Activated T-helper 2 cell treated with anti-CD3 and anti-CD28 coated beads, Interferon-gamma antibody, Interleukin-2, Interleukin-4, amounts not matched to agents 10 μg/mL and 5 μg/mL and 100 μg/mL, durations not matched to agents 14 hours and 24 hours and 36 hours (primary cell): ENCODE measurements at regions not wholly inside any gene's neighbourhood (a gene's known extent, or its start where the extent isn't known, plus 50 kb on each side); places are given as distances from the start of the nearest gene placed in this dataset.

ENCODE experiments used
- DNase-seq: peaks from one replicate; pipeline ENCODE4 v3.0.0; 2021; ENCODE audit warnings: low spot score
- H3K27ac Mint-ChIP-seq: one replicate; pipeline ENCODE4 v1.8.0; 2021; ENCODE audit warnings: mixed read lengths
- H3K27me3 Mint-ChIP-seq: one replicate; pipeline ENCODE4 v1.8.0; 2021; ENCODE audit warnings: low read depth, mixed read lengths
- H3K36me3 Mint-ChIP-seq: one replicate; pipeline ENCODE4 v1.8.0; 2021; ENCODE audit warnings: low read depth, mixed read lengths
- H3K4me1 Mint-ChIP-seq: one replicate; pipeline ENCODE4 v1.8.0; 2021; ENCODE audit warnings: low read depth, mixed read lengths
- H3K4me3 Mint-ChIP-seq: one replicate; pipeline ENCODE4 v1.8.0; 2021; ENCODE audit warnings: low read depth, mild to moderate bottlenecking, moderate library complexity, mixed read lengths
- H3K9me3 Mint-ChIP-seq: one replicate; pipeline ENCODE4 v1.8.0; 2021; ENCODE audit warnings: mixed read lengths
- intact Hi-C: fragments of 100-400 bp; cut with micrococcal nuclease; formaldehyde crosslinking; loops from one replicate; pipeline ENCODE4 v1.15.1; 2023

DNA sequence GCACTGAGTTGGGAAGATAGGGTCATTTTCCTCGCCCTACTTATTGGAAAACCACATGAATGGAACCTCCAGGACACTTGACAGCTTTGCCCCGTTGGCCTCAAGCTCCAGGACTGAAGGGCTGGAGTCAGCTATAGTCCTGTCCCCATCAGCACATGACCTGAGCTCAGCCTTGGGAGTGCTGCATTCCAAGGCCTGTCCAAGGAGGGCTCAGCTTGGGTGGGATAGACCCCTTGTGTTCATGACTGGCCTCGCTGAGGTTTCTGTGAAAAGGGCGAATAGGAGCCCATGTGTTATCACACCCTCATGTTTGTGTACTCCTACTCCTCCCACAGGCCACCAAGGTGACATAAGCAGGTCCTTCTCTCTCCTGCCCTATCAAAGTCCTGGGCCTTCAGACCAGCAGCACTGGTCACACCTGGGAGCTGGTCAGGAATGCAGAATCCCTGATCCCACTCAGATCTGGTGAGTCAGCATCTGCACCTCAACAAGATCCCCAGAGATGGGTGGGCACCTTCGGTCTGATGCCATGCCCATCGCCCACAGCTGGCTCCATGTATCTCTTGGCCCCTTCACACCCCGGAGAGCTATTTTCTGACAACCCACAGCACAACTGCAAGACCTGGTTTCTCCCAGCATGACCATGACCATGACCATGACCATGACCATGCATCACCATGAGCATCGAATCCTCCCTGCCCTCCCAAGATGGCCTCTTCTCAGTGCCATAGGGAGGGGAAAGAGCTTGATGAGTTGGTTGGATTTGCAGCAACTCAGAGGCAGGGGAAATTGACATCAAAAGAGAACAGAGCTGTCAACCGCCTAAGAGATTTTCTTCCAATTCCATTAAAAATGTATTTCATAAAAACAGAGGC, 83.0 kb upstream of the RAB6C start:
- Mint-ChIP-seq H3K27ac (no peak overlapping the region), H3K27me3 (no peaks in the 10 kb centered on the region), H3K4me1 (no peaks in the 10 kb centered on the region), H3K4me3 (no peak overlapping the region), H3K9me3 (no peaks in the 10 kb centered on the region), H3K36me3 (no peaks in the 10 kb centered on the region)
- intact Hi-C loops: no loop called here
- DNase-seq: no peak

GRCh38 chr2:129901754-129902415, 77.6 kb upstream of the RAB6C start:
- Mint-ChIP-seq H3K27ac (no peak overlapping the region), H3K4me1 (no peaks in the 10 kb centered on the region), H3K9me3 (no peaks in the 10 kb centered on the region), H3K27me3 (no peaks in the 10 kb centered on the region), H3K4me3 (no peak overlapping the region), H3K36me3 (no peaks in the 10 kb centered on the region)
- DNase-seq: no peak
- intact Hi-C loops: no loop called here

- Mint-ChIP-seq H3K4me3 (no peak overlapping the region), H3K9me3 (no peaks in the 10 kb centered on the region), H3K27me3 (no peaks in the 10 kb centered on the region), H3K4me1 (no peaks in the 10 kb centered on the region), H3K27ac (no peak overlapping the region), H3K36me3 (no peaks in the 10 kb centered on the region)
- intact Hi-C loops: no loop called here
- DNase-seq: no peak
Measured at GRCh38 chr2:129902731-129903585, 76.5 kb upstream of the RAB6C start.

- no peaks in the 10 kb centered on the region for H3K4me1 Mint-ChIP-seq
- DNase-seq: no peak
Measured at GRCh38 chr2:129903586-129904425, 75.7 kb upstream of the RAB6C start.

DNA sequence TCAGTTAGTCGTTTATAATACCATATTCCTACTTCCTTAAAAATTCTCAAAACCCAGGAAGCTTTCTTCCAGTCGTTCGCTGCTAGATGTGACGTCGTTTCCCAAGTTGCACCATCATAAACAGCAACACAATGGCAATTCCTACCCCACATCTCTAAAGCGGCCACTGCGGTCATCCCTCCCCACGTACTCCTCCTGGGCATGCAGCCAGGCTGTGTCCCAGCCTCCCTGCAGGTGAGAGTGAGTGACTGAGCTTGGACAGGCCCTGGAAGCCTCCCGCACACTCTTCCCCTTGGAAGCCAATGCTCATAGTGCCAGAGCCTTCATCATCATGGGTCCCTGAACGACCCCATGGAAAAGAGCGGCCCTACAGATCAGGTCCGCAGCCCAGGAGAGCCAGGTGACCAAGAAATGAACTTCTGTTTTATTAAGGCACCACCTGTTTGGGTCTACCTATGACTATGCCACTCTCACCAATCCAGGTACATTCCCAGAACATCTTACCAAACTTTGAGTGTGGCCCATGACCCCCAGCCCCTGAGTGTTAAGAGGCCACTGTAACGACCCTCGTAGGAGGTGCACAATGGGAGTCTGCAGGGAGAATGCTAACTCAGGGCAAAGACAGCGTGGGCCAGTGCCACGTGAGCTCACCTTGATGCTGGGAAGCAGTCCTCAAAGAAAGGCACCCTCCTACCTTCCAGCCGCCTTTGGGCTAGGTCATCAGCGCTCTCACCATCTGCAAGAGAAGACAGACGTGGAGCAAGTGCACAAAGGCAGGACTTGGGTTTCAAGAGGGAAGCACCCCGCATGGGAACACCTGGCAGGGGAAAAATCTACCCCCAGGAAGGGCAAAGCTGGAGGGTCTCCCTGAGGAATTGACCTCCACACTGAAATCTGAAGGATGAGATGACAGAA, 74.7 kb upstream of the RAB6C start:
- no peak overlapping the region for H3K4me3 Mint-ChIP-seq
- H3K27ac Mint-ChIP-seq: no peak overlapping the region
- no peaks in the 10 kb centered on the region for H3K9me3 Mint-ChIP-seq
- H3K36me3 Mint-ChIP-seq: no peaks in the 10 kb centered on the region
- no peaks in the 10 kb centered on the region for H3K27me3 Mint-ChIP-seq
- DNase-seq: no peak
- no peaks in the 10 kb centered on the region for H3K4me1 Mint-ChIP-seq
- intact Hi-C loops: no loop called here

More at GRCh38 chr2:129903586-129904425, 75.7 kb upstream of the RAB6C start:
- H3K27ac Mint-ChIP-seq: no peak overlapping the region
- no peak overlapping the region for H3K4me3 Mint-ChIP-seq
- H3K27me3 Mint-ChIP-seq: no peaks in the 10 kb centered on the region
- no peaks in the 10 kb centered on the region for H3K36me3 Mint-ChIP-seq
- intact Hi-C loops: no loop called here
- no peaks in the 10 kb centered on the region for H3K9me3 Mint-ChIP-seq

DNA sequence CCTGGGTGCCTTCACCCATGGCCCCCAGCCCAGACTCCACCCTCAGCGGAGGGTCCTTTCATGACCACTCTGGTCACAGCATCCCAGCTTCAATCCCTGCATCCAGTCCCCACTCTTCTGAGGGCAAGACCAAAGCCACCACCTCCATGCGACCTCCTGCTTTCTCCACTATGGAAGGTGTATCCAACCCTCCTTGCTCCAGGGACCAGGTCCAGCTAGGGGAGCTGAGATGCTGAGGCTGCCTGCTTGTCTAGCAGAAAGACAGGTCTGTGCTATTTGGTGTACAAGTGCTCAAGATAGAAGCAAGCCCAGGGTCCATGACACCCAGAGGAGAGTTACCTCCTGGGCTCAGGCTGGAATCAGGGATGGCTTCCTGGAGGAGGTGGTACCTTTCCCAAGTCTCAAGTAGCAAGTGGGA, 73.8 kb upstream of the RAB6C start:
- DNase-seq: no peak
- Mint-ChIP-seq H3K27me3 (no peaks in the 10 kb centered on the region), H3K9me3 (no peaks in the 10 kb centered on the region), H3K36me3 (no peaks in the 10 kb centered on the region), H3K4me3 (no peak overlapping the region), H3K27ac (no peak overlapping the region), H3K4me1 (no peaks in the 10 kb centered on the region)
- intact Hi-C loops: no loop called here

DNA sequence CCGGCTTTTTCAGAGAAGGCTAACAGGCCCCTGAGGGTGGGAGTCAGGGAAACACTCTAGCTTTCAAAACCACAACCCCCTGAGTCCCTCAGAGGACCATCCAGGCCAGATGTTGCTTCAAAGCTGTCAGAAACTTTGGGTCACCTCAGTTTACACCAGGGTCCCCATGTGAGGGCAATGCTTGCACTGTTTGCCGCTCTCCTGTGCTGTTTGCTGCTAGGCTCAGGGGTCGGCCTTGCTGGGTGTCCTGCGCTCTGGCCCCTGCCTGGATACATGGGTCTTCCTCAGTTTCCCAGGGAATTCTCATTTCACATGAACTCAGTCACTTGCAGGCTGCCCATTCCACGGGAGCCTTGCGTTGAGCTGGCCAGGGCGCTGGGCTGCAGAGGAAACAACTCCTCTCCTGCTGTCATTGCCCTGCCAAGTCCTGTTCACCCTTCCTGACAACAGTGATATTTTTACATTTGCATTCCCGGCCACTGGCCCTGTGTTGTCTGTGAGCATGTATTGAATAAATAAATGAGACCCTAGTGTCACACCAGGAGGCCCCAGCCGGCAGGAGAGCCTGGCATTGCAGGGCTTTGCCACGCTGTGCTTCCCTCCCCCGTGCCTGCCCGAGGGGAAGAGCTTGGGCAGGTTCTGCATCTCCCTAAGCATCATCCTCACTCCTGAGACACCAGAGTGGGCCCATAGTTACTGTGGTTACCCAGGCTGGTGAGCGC, 73.2 kb upstream of the RAB6C start:
- Mint-ChIP-seq H3K27ac (no peak overlapping the region), H3K36me3 (no peaks in the 10 kb centered on the region), H3K27me3 (no peaks in the 10 kb centered on the region), H3K4me1 (no peaks in the 10 kb centered on the region), H3K4me3 (no peak overlapping the region), H3K9me3 (no peaks in the 10 kb centered on the region)
- intact Hi-C loops: no loop called here
- DNase-seq: no peak

GRCh38 chr2:129906861-129907235, 72.6 kb upstream of the RAB6C start:
- Mint-ChIP-seq H3K4me3 (no peak overlapping the region), H3K27ac (no peak overlapping the region), H3K4me1 (no peaks in the 10 kb centered on the region), H3K9me3 (no peaks in the 10 kb centered on the region), H3K36me3 (no peaks in the 10 kb centered on the region), H3K27me3 (no peaks in the 10 kb centered on the region)
- no peak for DNase-seq
- intact Hi-C loops: no loop called here

DNA sequence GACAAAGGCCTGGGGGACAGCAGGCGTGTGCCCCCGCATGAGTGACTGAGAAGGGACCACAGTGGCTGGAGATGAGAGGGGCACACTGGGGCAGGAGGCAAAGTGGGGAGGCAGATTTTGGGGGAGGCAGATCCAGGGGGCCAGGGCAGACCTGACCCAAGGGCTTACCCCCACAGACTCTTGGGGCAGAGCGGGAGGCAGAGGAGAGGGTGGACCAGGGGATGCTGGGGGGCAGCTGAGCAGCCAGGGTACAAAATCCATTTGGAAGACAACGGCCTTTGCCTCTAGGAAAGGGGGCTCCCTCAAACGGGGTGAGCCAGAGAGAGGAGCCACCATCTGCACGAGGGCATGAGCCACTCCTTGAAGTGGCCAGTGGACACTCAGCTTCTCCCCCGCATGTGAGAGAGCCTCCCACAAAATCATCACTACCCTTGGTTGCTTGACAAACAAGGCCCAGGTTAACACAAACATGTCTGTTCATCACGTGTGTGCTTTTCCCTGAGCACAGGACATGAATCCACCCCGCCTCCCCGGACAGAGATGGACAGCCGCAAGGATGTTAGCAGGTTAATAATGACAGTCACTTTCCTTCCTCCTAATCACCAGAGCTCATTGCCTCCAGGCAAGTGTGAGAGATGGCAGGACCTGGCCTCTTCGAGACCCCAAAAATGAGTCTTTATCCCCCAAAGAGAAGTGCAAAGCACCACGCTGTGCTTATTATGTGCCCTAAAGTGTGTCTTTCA, 72.0 kb upstream of the RAB6C start:
- no peak overlapping the region for H3K27ac Mint-ChIP-seq
- no peaks in the 10 kb centered on the region for H3K4me1 Mint-ChIP-seq
- no peaks in the 10 kb centered on the region for H3K36me3 Mint-ChIP-seq
- H3K27me3 Mint-ChIP-seq: no peaks in the 10 kb centered on the region
- intact Hi-C loops: no loop called here
- H3K4me3 Mint-ChIP-seq: no peak overlapping the region
- no peaks in the 10 kb centered on the region for H3K9me3 Mint-ChIP-seq
- no peak for DNase-seq

DNA sequence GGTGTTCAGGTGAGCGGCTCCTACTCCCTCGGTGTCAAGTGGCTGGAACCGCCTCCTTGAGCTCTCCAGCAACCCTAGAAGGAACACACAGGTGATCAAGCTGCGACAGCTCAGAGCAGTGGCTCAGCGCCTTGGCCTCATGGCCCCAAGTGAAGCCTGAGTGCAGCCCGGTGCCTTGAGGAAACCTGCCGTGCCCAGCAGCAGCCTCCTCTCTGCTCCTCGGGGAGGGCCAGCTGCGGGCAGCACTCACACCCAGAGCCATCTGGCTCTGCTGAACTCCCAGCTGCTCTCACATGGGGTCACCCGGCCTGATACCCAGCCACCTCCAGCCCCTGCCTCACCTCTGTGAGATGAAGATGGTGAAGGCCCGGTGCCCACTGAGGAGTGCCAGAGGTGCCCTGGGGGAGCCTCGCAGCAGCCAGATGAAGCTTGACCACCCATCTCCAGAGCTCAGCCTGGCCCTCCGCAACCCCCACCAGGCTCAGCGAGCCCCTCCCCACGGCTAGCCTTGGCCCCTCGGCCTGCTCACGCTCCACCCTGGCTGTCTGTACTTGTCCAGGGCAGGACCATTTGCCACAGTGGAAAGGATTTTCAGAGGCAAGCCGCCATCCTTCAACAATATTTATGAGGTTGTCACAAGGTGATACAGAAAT, 70.6 kb upstream of the RAB6C start:
- Mint-ChIP-seq H3K4me3 (no peak overlapping the region), H3K9me3 (no peaks in the 10 kb centered on the region), H3K4me1 (no peaks in the 10 kb centered on the region), H3K27ac (no peak overlapping the region), H3K36me3 (no peaks in the 10 kb centered on the region), H3K27me3 (no peaks in the 10 kb centered on the region)
- intact Hi-C loops: no loop called here
- DNase-seq: no peak
